ENCODE measurements at regions not wholly inside any gene's neighbourhood (a gene's known extent, or its start where the extent isn't known, plus 50 kb on each side); places are given as distances from the start of the nearest gene placed in this dataset.
"Not testable (repeated sequence)": the region's sequence is repeated elsewhere in the genome, so short reads cannot be mapped to it uniquely, and the experiment has no call there.

DNA sequence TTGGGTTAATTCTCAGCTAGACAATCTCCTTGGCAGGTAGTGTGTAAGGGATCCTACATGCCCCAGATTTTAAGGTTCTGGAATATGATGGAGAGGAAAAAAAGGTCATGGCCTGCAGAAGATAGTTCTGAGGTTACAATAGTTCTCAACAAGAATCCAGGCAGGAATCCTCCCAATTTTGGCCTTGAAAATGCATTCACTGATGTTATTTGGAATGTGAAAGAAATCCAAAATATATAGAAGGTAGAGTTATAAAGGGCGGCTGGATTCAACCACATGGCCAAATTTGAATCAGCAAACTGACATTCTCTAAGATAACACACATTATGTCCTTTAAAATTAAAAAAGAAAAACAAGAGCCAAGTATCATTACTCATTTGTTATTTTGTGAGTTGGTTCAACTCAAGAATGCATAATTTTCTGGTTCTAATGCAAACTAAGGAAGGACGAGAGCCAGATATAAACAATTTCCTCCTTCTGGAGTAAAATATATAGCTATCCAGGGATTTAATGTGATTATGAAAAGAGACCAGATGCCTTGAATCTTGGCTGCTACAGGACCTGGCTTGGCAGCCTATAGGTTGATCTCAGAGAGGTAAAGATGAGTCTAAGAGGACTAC lies 177.0 kb upstream of the G2E3 start:
- DNase-seq = no peak
- in situ Hi-C loops (cut with MboI; ENCODE audit: low pct_unique_long_range_greater_than_20kb, low sequenced_read_pairs) = no loop called here

DNA sequence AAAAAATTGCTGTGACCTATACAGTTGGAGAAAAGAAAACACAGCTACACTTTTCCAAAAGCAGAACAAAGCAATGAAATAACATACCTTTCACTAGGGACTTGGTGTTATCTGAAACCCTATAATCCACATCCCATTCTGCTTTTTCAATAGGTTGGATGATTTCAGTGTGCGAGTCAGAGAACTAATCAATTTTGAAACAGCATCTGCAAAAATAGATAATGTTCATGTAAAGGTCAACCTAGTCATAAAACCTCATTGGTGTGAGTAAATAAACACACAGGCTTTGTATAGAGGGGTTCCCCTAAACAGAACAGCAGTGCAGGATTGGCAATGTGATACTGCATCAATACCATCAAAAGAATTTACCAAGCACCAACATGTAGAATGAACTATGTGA lies 173.0 kb upstream of the G2E3 start:
- no peak for DNase-seq
- in situ Hi-C loops (cut with MboI; ENCODE audit: low pct_unique_long_range_greater_than_20kb, low sequenced_read_pairs) = no loop called here

DNA sequence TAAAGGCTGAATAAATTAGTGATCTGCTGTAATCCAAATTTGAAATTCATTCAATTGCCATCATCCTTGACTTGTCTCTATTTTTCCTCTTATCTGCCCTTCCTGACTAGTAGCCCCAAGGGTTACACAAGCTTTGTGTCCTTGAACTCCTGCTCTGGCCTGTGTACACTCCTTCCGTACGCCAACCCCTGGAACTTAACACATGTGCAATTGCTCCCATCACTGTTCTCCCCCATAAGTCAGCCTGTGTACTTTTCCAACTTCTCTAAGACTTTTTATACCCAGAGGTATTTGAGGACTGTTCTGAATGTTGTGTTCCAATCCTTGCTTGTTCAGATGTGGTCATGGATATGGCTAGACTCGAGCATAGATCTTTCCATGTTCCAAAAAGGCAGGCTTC lies 171.1 kb upstream of the G2E3 start:
- no peak for DNase-seq
- in situ Hi-C loops (cut with MboI; ENCODE audit: low pct_unique_long_range_greater_than_20kb, low sequenced_read_pairs) = no loop called here

DNA sequence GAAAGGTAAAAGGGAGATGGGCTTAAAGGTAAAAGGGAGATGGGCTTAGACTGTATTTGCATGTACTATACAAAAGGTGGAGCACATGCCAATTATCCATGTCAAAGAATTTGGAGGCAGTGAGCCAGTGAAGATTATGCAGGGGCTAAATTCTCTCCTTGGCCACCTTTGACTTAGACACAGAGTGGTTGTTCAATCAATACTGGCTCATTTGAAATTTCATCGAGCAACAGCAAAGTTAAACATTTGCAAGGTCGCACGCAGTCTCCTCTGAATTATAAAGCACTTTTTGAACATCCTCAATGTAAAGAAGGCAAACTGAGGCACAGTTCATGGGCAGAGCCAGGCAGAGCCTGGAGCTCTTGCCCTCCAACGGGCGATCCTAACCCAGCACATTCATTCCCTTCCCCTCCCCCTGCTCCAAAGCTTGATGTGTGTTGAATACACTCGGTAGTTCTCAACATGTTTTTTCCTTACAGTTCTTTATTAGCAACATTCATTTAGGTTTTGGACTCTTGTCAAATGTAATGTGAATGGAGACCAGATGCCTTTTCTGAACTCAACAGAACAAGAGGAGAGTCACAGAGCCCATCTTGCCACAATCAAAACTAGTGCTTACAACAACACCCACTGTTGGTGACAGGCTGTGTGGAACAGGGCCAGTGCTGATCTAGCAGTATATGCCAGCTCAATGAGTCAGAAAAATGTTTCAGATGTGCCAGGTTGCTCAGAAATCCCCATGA lies 169.7 kb upstream of the G2E3 start:
- in situ Hi-C loops (cut with MboI; ENCODE audit: low pct_unique_long_range_greater_than_20kb, low sequenced_read_pairs) = no loop called here
- DNase-seq = no peak

DNA sequence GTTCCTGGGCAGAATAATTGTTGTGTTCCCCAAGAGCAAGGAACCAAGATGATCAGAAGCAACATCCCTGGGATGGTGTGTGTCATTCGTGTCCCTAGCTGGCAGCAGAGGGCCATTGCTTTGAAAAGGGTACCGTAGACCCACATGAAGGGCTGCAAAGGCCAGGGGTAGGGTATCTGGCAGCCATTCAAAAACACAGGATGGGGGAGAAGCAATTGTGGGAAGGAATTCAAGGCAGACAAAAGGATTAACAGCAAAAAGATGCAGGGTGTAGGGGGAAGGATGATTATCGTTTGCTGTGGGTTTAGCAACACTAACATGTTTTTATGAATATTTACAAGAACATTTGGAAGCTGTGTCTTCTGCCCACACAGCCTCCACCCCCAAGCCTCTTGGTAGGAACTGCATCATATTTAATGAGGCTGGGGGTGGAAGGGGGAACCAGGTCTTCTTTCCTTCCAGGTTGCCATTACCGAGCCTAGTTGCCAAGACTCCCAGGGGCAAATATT lies 169.0 kb upstream of the G2E3 start:
- in situ Hi-C loops (cut with MboI; ENCODE audit: low pct_unique_long_range_greater_than_20kb, low sequenced_read_pairs) = no loop called here
- DNase-seq = no peak

DNA sequence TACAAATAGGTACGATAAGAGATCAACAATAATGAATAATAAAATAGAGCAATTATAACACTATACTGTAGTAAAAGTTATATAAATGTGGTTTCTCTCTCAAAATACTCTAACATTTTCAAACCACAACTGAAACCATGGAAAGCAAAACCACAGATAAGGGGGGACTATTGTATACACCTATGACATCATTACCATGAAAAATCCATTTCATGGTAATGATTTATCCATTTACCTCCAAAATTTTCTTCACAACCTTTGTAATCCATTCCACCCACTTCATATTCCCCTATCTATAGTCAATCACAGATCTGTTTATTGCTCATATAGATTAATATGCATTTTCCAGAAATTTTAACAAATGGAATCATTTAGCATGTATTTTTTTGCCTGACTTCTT lies 163.9 kb upstream of the G2E3 start:
- in situ Hi-C loops (cut with MboI; ENCODE audit: low pct_unique_long_range_greater_than_20kb, low sequenced_read_pairs) = no loop called here
- no peak for DNase-seq

DNA sequence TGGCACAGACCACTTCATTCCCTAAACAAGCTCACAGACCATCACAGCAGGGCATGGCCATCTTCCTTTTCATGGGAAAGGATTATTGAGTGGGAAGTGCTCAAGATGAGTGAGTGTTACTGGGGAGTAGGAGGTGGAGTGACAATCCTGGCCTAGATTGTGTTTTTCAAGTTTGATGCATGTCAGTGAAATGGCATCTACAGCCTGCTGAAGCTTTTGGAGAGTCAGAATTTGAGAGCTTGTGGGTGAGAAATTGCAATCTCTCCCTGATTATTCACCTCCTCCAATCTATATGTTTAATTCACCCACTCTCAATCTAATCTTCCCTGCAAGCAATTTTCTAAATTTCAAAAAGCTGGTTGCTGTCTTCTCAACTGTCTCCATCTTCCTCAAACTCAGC lies 156.1 kb upstream of the G2E3 start:
- in situ Hi-C loops (cut with MboI; ENCODE audit: low pct_unique_long_range_greater_than_20kb, low sequenced_read_pairs) = no loop called here
- DNase-seq = no peak

DNA sequence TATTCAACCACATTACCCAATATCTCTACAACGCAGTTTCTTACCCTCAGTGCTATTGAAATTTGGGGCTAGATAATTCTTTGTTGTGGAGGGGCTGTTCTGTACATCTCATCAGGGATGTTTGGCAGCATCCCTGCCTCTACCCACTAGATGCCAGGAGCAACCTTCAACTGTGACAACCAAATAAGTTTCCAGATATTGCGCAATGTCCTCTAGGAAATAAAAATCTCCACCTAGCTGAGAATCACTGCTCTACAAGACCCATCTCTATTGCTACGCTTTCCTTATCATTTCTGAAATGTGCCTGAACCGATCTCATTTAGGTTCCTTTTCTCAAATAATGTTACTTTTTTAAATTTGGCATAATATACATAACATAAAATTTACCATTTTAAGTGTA lies 155.2 kb upstream of the G2E3 start:
- no peak for DNase-seq
- in situ Hi-C loops (cut with MboI; ENCODE audit: low pct_unique_long_range_greater_than_20kb, low sequenced_read_pairs) = no loop called here

DNA sequence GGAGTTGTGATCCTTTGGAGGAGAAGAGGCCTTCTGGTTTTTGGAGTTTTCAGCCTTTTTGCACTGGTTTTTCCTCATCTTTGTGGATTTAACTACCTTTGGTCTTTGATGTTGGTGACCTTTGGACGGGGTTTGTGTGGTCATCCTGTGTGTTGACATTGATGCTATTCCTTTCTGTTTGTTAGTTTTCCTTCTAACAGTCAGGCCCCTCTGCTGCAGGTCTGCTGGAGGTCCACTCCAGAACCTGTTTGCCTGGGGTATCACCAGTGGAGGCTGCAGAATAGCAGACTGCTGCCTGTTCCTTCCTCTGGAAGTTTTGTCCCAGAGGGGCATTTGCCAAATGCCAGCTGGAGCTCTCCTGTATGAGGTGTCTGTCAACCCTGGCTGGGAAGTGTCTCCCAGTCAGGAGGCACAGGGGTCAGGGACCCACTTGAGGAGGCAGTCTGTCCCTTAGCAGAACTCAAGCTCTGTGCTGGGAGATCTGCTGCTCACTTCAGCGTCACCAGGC lies 149.4 kb upstream of the G2E3 start:
- DNase-seq; in situ Hi-C loops (cut with MboI; ENCODE audit: low pct_unique_long_range_greater_than_20kb, low sequenced_read_pairs): not testable (repeated sequence)

DNA sequence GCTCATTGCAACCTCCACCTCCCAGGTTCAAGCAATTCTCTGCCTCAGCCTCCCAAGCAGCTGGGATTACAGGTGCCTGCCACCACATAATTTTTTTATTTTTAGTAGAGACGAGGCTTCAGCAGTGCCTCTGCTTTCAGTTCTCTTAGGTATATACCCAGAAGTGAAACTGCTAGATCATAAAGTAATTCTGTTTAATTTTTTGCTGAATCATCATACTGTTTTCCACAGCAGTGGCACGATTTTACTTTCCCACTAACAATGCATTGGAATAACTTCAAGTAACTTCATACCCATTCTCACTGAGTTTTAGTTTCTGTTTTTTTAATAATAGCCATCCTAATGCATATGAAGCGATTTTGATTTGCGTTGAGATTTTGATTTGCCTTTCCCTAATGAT lies 148.0 kb upstream of the G2E3 start:
- in situ Hi-C loops (cut with MboI; ENCODE audit: low pct_unique_long_range_greater_than_20kb, low sequenced_read_pairs) = no loop called here
- no peak for DNase-seq

DNA sequence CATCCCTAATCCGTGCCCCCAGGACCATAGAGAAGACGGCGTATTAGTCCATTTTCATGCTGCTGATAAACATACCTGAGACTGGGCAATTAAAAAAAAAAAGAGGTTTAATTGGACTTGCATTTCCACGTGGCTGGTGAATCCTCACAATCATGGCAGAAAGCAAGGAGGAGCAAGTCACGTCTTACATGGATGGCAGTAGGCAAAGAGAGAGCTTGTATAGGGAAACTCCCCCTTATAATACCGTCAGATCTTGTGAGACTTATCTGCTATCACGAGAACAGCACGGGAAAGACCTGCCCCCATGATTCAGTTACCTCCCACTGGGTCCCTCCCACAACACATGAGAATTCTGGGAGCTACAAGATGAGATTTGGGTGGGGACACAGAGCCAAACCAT lies 145.8 kb upstream of the G2E3 start:
- in situ Hi-C loops (cut with MboI; ENCODE audit: low pct_unique_long_range_greater_than_20kb, low sequenced_read_pairs) = not testable (repeated sequence)

DNA sequence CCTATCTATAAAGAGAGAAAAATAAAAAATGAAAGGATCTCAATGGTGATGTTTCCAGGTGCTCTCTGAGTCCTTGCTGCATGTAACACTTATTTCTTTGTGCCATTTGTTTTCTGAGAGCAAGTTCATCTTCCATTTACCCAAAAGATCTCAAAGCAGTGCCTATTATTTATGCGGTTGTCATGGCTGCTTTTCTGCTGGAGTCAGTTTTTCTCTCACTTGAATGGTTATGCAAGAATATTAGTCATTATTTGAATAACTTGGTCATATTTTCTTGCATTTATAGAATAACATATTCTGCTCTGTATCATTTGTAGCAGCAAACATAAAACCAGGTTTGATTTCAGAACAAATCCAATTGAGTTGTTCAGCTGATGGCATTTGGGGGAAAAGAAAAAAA lies 141.8 kb upstream of the G2E3 start:
- no peak for DNase-seq
- in situ Hi-C loops (cut with MboI; ENCODE audit: low pct_unique_long_range_greater_than_20kb, low sequenced_read_pairs) = no loop called here

More for the DNA sequence above, 145.8 kb upstream of the G2E3 start:
- DNase-seq = not testable (repeated sequence)

DNA sequence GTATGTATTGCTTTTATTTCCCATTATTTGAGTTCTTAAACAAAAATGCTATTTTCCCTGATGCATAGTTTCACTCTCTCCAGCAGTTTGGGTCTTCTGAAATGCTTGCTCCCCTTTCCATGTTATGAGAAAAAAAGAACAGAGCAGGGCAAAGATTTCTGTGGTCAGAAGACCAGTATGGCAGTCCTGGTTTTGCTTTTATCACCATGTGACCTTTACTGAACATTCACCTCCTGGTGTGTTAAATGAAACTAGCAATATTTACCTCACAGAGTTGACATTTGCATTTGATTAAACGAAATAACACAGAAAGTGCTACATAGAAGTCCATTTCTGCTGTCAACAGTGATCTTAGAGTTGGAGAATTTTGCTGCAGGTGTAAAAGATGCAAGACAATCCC lies 141.0 kb upstream of the G2E3 start:
- in situ Hi-C loops (cut with MboI; ENCODE audit: low pct_unique_long_range_greater_than_20kb, low sequenced_read_pairs) = no loop called here

DNA sequence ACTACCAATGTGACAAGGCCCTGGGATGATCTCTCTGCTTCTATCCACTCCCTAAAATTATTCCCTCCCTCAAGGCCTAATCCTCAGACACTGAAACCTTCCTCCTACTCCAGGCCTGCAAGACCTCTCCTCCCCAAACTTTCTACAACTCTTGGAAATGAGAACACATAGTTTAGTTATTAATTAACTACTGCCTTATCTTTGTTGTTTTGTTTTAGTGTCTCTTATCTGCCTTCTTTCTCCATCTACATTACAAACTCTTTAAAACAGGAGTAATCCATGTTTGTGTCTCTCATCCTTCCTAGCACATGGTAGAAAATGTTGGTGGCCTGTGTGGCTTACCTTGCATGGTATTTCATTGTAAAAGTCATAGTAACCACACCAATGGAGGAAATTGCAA lies 139.9 kb upstream of the G2E3 start:
- no peak for DNase-seq

More for the DNA sequence above, 141.0 kb upstream of the G2E3 start:
- DNase-seq = no peak

DNA sequence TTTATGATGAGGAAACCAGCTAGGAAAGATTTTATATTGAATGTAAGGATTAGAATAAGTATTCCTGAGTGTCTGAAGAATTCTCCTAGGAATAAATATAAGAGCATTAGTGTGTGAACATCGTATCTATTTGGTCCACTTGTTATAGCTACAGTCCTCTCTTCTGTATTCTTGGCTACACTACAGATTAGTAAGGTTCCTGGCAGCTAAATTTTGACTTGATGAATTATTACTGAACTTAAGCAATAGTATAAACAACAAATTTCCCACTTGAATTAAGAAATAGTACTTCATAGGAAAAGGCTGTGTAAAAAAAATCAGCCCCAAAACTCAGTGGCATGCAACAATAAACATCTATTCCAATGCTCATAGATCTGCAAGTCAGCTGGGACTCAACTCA lies 138.4 kb upstream of the G2E3 start:
- in situ Hi-C loops (cut with MboI; ENCODE audit: low pct_unique_long_range_greater_than_20kb, low sequenced_read_pairs) = no loop called here
- no peak for DNase-seq

More for the DNA sequence above, 139.9 kb upstream of the G2E3 start:
- in situ Hi-C loops (cut with MboI; ENCODE audit: low pct_unique_long_range_greater_than_20kb, low sequenced_read_pairs) = no loop called here

DNA sequence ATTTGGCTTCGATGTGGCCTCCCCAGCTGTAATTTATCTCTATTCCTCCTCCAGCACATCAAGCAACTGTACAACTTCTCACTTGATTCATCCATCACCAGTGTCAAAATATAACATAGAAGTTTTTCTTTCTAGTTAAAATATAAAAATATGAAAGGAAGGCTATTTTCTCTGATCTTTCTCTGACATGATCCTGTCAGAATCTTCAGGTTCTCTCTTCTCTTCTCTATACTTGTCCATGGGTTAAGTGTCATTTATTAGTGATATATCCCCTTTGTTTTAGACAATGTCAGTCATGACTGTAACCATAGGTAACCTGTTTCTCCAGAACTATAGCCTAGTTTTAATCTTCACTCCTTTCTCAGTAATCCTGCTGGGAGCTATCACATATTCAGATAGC lies 132.5 kb upstream of the G2E3 start:
- DNase-seq = no peak
- in situ Hi-C loops (cut with MboI; ENCODE audit: low pct_unique_long_range_greater_than_20kb, low sequenced_read_pairs) = no loop called here

DNA sequence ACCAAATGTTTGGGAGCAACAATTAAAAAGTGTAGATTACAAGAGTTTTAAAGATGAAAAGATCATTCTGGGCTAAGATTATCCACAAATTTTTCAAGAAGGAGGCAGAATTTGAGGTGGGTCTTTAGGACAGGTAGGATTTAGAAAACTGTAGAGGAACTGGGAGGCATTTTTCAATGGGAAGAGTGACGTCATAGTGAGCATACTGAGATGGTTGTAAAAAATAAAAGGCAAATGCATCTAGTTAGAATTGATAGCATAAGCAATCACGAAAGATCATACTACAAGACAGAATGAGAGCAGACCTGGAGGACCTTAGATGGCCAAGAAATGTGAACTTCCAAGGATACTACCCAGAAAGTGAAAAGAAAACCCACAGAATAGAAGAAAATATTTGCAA lies 131.6 kb upstream of the G2E3 start:
- in situ Hi-C loops (cut with MboI; ENCODE audit: low pct_unique_long_range_greater_than_20kb, low sequenced_read_pairs) = no loop called here
- DNase-seq = no peak

DNA sequence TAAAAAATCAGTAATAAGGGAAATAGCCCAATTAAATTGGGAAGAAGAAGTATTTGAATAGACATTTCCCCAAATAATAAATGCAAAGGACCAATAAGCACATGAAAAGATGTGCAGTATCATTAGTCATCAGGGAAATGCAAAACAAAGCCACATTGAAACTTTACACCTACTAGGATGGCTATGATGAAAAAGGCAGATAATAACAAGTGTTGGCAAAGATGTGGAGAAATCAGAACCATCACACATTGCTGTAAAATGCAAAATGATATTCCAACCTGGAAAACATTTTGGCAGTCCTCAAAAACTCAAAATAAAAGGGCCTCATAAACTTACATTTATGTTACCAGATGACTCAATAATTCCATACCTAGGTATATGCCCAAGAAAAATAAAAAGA lies 131.1 kb upstream of the G2E3 start:
- in situ Hi-C loops (cut with MboI; ENCODE audit: low pct_unique_long_range_greater_than_20kb, low sequenced_read_pairs) = no loop called here
- DNase-seq = no peak

DNA sequence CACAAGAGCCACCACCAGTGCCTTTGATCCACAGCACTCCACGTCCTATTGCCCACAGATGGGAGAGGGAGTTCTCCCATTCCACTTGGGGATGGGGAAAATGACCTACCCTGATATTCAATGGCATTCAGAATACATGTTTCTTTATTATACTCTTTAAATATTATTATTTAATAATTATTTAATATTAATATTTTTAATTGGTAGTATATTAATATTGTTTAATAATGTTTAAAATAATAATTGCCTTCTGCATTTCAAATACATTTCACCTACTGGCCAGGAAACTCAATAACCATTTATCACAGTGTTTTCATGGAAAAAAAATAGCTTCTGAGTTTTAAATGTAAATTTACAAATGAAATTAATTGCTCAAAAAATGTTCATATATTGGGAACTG lies 127.4 kb upstream of the G2E3 start:
- no peak for DNase-seq
- in situ Hi-C loops (cut with MboI; ENCODE audit: low pct_unique_long_range_greater_than_20kb, low sequenced_read_pairs) = no loop called here

DNA sequence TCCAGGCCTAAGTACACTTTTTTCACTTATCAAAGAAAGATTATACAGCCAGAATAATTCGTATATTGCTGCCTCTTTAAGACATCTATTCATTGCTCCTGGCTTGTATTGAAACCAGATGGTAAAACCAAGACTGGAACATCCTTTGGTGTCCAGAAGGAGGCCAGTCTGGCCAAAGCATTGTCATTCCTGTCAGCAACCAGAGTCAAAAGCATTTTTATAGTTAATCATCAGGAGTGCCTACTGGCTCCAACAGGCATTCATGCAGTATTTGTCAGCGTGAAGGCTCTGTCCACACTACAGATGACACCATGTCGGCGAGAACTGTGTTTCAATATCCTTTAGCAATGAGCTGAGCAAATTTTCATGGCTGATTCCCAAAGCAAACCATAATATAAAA lies 118.0 kb upstream of the G2E3 start:
- in situ Hi-C loops (cut with MboI; ENCODE audit: low pct_unique_long_range_greater_than_20kb, low sequenced_read_pairs) = no loop called here
- no peak for DNase-seq

All from KBM-7 (cell line).